Natural killer cell (primary cell): ENCODE measurements at regions not wholly inside any gene's neighbourhood (a gene's known extent, or its start where the extent isn't known, plus 50 kb on each side); places are given as distances from the start of the nearest gene placed in this dataset.

ENCODE experiments used
- ATAC-seq, 3 donors: fragments of 150-1000 bp in 2 of 3; fragments of 200-7000 bp in 1 of 3; cut with Tn5 transposase; 1 replicate in 1 of 3; 2 replicates in 2 of 3; pipeline ENCODE4 v1.10.0; 2021; ENCODE audit warnings: mild to moderate bottlenecking in 2 of 3, moderate library complexity in 2 of 3
- DNase-seq, 2 donors: peaks; one replicate each; pipeline versions ENCODE4 v3.0.0 to v3.0.0-alpha.2; 2013 to 2021; ENCODE audit warnings: mixed read lengths in 1 of 2
- H3K27ac ChIP-seq: one replicate; pipeline ENCODE4 v1.5.1; 2013; ENCODE audit warnings: mild to moderate bottlenecking, low read length
- H3K27me3 ChIP-seq: one replicate; pipeline ENCODE4 v1.6.1; 2013; ENCODE audit warnings: low read length; ENCODE audit not compliant: control insufficient read depth, insufficient read depth
- H3K36me3 ChIP-seq: one replicate; pipeline ENCODE4 v1.6.1; 2013; ENCODE audit warnings: low read length; ENCODE audit not compliant: control insufficient read depth, insufficient read depth
- H3K4me1 ChIP-seq: one replicate; pipeline ENCODE4 v1.6.1; 2013; ENCODE audit warnings: low read length; ENCODE audit not compliant: control insufficient read depth, insufficient read depth
- H3K4me3 ChIP-seq: one replicate; pipeline ENCODE4 v1.5.1; 2013; ENCODE audit warnings: low read length
- H3K9me3 ChIP-seq: one replicate; pipeline ENCODE4 v1.6.1; 2013; ENCODE audit warnings: low read length; ENCODE audit not compliant: control insufficient read depth, insufficient read depth
- H3K27ac Mint-ChIP-seq, 2 donors: one replicate each; pipeline ENCODE4 v1.8.0; 2022; ENCODE audit warnings: mild to moderate bottlenecking in 2 of 2, mixed read lengths in 2 of 2, moderate library complexity in 1 of 2
- H3K27me3 Mint-ChIP-seq, 2 donors: one replicate each; pipeline ENCODE4 v1.8.0; 2022; ENCODE audit warnings: low read depth in 2 of 2, mixed read lengths in 2 of 2
- H3K36me3 Mint-ChIP-seq: one replicate; pipeline ENCODE4 v1.8.0; 2022; ENCODE audit warnings: mixed read lengths
- H3K4me1 Mint-ChIP-seq, 2 donors: one replicate each; pipeline ENCODE4 v1.8.0; 2022; ENCODE audit warnings: mixed read lengths in 2 of 2
- H3K4me3 Mint-ChIP-seq: one replicate; pipeline ENCODE4 v1.8.0; 2022; ENCODE audit warnings: mild to moderate bottlenecking, moderate library complexity, mixed read lengths
- H3K9me3 Mint-ChIP-seq, 2 donors: one replicate each; pipeline ENCODE4 v1.8.0; 2022; ENCODE audit warnings: mixed read lengths in 2 of 2
- WGBS: methylation state at CpG from one replicate; pipeline ENCODE4 v1.1.7; 2013; ENCODE audit warnings: missing lambda C conversion rate; ENCODE audit not compliant: insufficient coverage; 5-methylcytosine and 5-hydroxymethylcytosine counted together
- intact Hi-C: fragments of 100-400 bp; cut with micrococcal nuclease; formaldehyde crosslinking; loops from one replicate; pipeline ENCODE4 v1.14.2; 2022
- TF ChIP-seq, protein P1 (sequence below): fragments of 200-600 bp; IDR thresholded peaks from one replicate; pipeline ENCODE4 v1.8.0; 2022; ENCODE audit warnings: antibody characterized with exemption

DNA sequence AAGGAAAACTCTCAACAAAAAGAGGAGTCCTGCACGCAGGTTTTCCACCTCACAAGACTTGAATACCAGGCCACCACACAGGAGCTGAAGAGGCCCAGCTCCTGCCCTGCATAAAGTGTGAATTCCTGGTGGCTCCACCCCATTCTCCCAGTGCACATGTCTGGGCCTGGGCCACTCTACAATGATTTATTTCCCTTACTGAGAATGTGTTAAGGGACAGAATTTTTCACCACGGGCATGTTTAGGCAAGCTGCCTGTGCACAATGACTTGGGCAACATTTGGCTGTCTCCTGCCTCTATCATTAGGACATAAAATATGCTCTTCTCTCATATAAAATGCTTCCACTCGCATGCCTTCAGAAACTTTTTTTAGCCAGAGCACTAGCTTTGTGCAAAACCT is 197.1 kb downstream of the SLC7A11 start:
- Mint-ChIP-seq H3K27me3 (no peaks in the 10 kb centered on the region), H3K4me1 (no peaks in the 10 kb centered on the region), H3K27ac (no peak overlapping the region), H3K36me3 (no peaks in the 10 kb centered on the region), H3K4me3 (no peak overlapping the region), H3K9me3 (peaks cover 0 to 3% of the 10 kb centered on the region in 2 donors)
- ATAC-seq (no peak), DNase-seq (no peak)
- no peak overlapping the region for H3K4me3 ChIP-seq
- intact Hi-C loops: no loop called here
- H3K9me3 ChIP-seq: no peaks in the 10 kb centered on the region
- no peak overlapping the region for H3K27ac ChIP-seq
- TF ChIP-seq, protein P1, sequence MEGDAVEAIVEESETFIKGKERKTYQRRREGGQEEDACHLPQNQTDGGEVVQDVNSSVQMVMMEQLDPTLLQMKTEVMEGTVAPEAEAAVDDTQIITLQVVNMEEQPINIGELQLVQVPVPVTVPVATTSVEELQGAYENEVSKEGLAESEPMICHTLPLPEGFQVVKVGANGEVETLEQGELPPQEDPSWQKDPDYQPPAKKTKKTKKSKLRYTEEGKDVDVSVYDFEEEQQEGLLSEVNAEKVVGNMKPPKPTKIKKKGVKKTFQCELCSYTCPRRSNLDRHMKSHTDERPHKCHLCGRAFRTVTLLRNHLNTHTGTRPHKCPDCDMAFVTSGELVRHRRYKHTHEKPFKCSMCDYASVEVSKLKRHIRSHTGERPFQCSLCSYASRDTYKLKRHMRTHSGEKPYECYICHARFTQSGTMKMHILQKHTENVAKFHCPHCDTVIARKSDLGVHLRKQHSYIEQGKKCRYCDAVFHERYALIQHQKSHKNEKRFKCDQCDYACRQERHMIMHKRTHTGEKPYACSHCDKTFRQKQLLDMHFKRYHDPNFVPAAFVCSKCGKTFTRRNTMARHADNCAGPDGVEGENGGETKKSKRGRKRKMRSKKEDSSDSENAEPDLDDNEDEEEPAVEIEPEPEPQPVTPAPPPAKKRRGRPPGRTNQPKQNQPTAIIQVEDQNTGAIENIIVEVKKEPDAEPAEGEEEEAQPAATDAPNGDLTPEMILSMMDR: no peak
- WGBS: 64% methylated on average over 3 of the region's 3 CpGs
- no peaks in the 10 kb centered on the region for H3K27me3 ChIP-seq
- H3K36me3 ChIP-seq: no peaks in the 10 kb centered on the region
- no peaks in the 10 kb centered on the region for H3K4me1 ChIP-seq

DNA sequence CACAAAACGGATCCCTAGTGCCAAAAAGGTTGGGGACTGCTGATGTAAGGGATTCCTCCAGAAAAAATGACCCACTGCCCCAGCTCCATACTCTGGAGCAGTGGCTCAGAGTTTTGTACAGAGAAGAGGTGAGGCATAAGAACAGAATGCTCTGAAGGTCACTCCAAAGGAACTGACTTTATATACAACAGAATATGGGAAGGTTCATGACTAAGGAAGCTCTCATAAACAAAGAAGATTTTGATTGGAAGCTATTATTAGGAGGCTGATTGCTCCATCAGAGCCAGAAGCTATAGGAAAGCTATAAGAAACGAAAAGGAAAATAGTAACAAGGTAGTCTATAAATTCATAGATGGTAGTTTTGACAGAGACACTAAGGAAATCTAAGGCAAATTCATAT is 203.1 kb downstream of the SLC7A11 start:
- WGBS: 83% methylated on average over 2 of the region's 2 CpGs
- H3K4me1 Mint-ChIP-seq: no peaks in the 10 kb centered on the region
- no peak overlapping the region for H3K4me3 Mint-ChIP-seq
- H3K9me3 ChIP-seq: no peaks in the 10 kb centered on the region
- no peaks in the 10 kb centered on the region for H3K27me3 ChIP-seq
- H3K27ac ChIP-seq: no peak overlapping the region
- no peak overlapping the region for H3K4me3 ChIP-seq
- no peaks in the 10 kb centered on the region for H3K36me3 ChIP-seq
- ATAC-seq (no peak), DNase-seq (no peak)
- no peaks in the 10 kb centered on the region for H3K4me1 ChIP-seq
- intact Hi-C loops: no loop called here
- no peaks in the 10 kb centered on the region for H3K27me3 Mint-ChIP-seq
- H3K27ac Mint-ChIP-seq: no peak overlapping the region
- peaks cover 0 to 2% of the 10 kb centered on the region in 2 donors for H3K9me3 Mint-ChIP-seq
- TF ChIP-seq, protein P1: no peak
- H3K36me3 Mint-ChIP-seq: no peaks in the 10 kb centered on the region

DNA sequence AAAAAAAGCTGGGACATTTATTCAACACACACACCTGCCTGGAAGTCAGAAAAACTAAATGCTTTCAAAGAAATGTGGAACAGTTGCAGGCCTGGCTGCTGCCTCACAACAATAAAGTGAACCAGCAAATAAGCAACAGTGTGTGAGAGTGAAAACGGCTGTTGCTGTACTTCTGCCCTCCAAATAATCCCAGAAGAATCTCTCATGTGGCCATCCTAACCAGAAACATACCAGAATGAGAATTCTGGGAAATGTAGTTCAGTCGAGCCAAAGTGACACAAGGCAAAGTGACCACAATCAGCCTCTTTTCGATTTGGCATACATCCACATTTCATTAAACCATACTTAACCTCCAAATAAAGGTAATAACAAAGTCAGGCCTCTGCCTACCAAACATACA is 204.5 kb downstream of the SLC7A11 start:
- WGBS: 78% methylated on average over 3 of the region's 3 CpGs
- no peak for ATAC-seq
- H3K27ac Mint-ChIP-seq: no peak overlapping the region
- no peaks in the 10 kb centered on the region for H3K4me1 Mint-ChIP-seq
- H3K4me3 Mint-ChIP-seq: no peak overlapping the region
- no peak overlapping the region for H3K4me3 ChIP-seq
- H3K27me3 Mint-ChIP-seq: no peaks in the 10 kb centered on the region
- H3K4me1 ChIP-seq: no peaks in the 10 kb centered on the region
- H3K27ac ChIP-seq: no peak overlapping the region
- H3K9me3 ChIP-seq: no peaks in the 10 kb centered on the region
- H3K36me3 ChIP-seq: no peaks in the 10 kb centered on the region
- no peak for DNase-seq
- no peaks in the 10 kb centered on the region for H3K27me3 ChIP-seq
- TF ChIP-seq, protein P1: no peak
- H3K9me3 Mint-ChIP-seq: peaks cover 0 to 2% of the 10 kb centered on the region in 2 donors
- intact Hi-C loops: no loop called here
- no peaks in the 10 kb centered on the region for H3K36me3 Mint-ChIP-seq

DNA sequence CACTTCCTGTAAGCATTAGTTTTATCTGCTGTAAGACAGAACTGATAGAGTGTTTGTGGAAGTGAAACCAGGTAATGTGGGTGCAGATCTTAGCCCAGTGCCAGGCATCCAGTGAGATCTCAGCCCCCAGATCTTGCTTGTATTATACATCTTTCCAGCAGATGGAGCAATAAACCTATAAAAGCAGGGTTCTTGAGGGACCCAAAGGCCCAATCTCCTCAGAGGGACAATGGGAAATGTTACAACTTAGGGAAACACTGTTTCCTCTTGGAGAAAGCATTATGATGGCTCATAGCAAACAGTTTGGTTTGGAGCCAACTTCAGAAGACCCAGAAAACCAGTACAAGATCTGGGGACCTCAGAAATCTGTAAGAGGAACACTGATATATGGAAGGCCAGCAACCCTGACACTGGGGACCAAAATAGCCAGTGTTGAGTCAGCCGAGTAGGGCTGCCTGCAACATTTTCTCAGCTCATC is 206.3 kb downstream of the SLC7A11 start:
- H3K36me3 ChIP-seq: no peaks in the 10 kb centered on the region
- H3K27ac ChIP-seq: no peak overlapping the region
- TF ChIP-seq, protein P1: no peak
- no peaks in the 10 kb centered on the region for H3K9me3 ChIP-seq
- Mint-ChIP-seq H3K27ac (no peak overlapping the region), H3K27me3 (no peaks in the 10 kb centered on the region), H3K4me1 (no peaks in the 10 kb centered on the region), H3K4me3 (no peak overlapping the region), H3K36me3 (no peaks in the 10 kb centered on the region), H3K9me3 (peaks cover 0 to 2% of the 10 kb centered on the region in 2 donors)
- ATAC-seq (peak in 1 of 3 donors; percentile 41), DNase-seq (peak in 1 of 2 donors; percentile 2)
- intact Hi-C loops: no loop called here
- 44% methylated on average over 1 of the region's 1 CpG for WGBS
- no peaks in the 10 kb centered on the region for H3K27me3 ChIP-seq
- no peaks in the 10 kb centered on the region for H3K4me1 ChIP-seq
- H3K4me3 ChIP-seq: no peak overlapping the region
